Fibroblast of pulmonary artery (primary cell): ENCODE measurements at regions not wholly inside any gene's neighbourhood (a gene's known extent, or its start where the extent isn't known, plus 50 kb on each side); places are given as distances from the start of the nearest gene placed in this dataset.

Experiments
- DNase-seq: peaks from one replicate; pipeline ENCODE4 v3.0.0-alpha.2; 2010; ENCODE audit warnings: low read depth
- H3K4me3 ChIP-seq: replicated peaks from 2 replicates; pipeline ENCODE4 v1.5.1; 2011; ENCODE audit warnings: low read depth, mild to moderate bottlenecking, control low read depth, low read length, moderate library complexity
- CTCF ChIP-seq: IDR thresholded peaks from 2 replicates; pipeline ENCODE4 v1.5.1; 2011; ENCODE audit warnings: mild to moderate bottlenecking, control low read depth, low read length, inconsistent platforms; ENCODE audit errors: missing control alignments

GRCh38 chr19:32174386-32175113, 170.9 kb upstream of the ZNF507 start:
- TF ChIP-seq CTCF: no peak
- no peak for DNase-seq
- H3K4me3 ChIP-seq: no peak overlapping the region

GRCh38 chr19:32176591-32176990, 168.8 kb upstream of the ZNF507 start:
- no peak for DNase-seq
- TF ChIP-seq CTCF: no peak
- H3K4me3 ChIP-seq: no peak overlapping the region

DNA sequence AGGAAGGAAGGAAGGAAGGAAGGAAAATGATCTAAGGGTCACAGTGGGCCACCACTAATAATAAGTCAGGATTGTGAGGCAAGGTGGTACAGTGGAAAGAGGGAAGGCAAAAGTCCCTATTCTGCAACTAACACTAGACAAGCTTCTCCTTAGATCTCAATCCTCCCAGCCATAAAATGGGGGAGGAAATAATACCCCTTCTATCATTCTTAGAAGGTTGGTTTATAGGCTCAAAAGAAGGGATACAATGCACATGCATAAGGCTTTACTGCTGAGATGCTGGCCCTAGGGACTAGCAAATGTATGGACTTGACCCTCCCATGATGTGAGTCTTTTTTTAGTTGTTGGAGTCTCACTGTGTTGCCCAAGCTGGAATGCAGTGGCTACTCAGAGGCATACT, 167.7 kb upstream of the ZNF507 start:
- no peak for TF ChIP-seq CTCF
- no peak for DNase-seq
- H3K4me3 ChIP-seq: no peak overlapping the region

- no peak for DNase-seq
- TF ChIP-seq CTCF: no peak
- no peak overlapping the region for H3K4me3 ChIP-seq
Observed at GRCh38 chr19:32178401-32178800, 167.0 kb upstream of the ZNF507 start.

- no peak overlapping the region for H3K4me3 ChIP-seq
- TF ChIP-seq CTCF: no peak
- no peak for DNase-seq
Observed at GRCh38 chr19:32178956-32179355, 166.5 kb upstream of the ZNF507 start.

DNA sequence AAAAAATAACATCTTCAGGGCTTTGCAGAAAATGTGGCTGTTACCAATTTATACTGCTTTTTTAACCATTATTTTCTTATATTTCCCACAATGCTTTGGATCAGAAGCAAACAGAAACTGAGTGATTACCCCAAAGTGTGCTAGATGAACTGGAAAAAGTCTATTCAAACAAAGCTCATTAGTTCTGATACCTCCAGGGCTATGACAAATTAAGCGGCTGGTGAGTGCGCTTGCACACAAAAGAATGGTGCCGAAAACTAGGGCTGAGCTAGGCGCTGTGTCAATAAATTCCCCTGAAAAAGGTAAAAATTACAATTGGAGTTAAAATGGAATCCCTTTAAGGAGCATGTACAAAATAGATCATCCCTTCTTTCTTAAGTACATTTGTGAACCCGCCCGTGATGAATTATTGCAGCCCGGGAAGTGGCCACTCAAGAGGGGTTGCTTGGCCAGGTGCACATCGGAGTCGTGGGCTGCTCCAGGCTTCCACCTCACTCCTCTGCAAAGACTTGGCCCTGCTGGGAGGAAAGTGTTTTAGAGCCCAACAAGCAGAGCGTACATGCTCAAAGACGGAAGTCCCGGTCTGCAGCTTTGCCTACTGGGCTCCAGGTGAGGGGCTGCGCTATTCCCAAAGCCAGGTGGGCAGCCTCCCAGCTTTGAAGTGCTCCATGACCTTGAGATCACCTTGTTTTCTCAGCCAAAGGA, 164.0 kb upstream of the ZNF507 start:
- no peak for DNase-seq
- TF ChIP-seq CTCF: no peak
- no peak overlapping the region for H3K4me3 ChIP-seq
